OCI-M2 (cell line): ENCODE measurements at regions not wholly inside any gene's neighbourhood (a gene's known extent, or its start where the extent isn't known, plus 50 kb on each side); places are given as distances from the start of the nearest gene placed in this dataset.
"Not testable (repeated sequence)": the region's sequence is repeated elsewhere in the genome, so short reads cannot be mapped to it uniquely, and the experiment has no call there.

Experiments used
- DNase-seq: peaks from one replicate; lab custom pipeline; 2025; ENCODE audit not compliant: unreplicated experiment; lab: John Stamatoyannopoulos, UW

- DNase-seq, result no peak
Measured at GRCh38 chr11:27244900-27245299, 118.1 kb downstream of the CCDC34 start.

GRCh38 chr11:27242591-27242990 lies 120.4 kb downstream of the CCDC34 start:
- no peak for DNase-seq

GRCh38 chr11:27241311-27242122 lies 121.5 kb downstream of the CCDC34 start:
- no peak for DNase-seq

GRCh38 chr11:27239305-27239942 lies 123.6 kb downstream of the CCDC34 start:
- DNase-seq, result no peak

GRCh38 chr11:27238811-27239210 lies 124.2 kb downstream of the CCDC34 start:
- DNase-seq, result no peak

- no peak for DNase-seq
Measured at GRCh38 chr11:27237643-27238042, 125.4 kb downstream of the CCDC34 start.

GRCh38 chr11:27234961-27235360 lies 128.1 kb downstream of the CCDC34 start:
- DNase-seq, result no peak

GRCh38 chr11:27234043-27234668 lies 128.9 kb downstream of the CCDC34 start:
- DNase-seq, result no peak

GRCh38 chr11:27233654-27234042 lies 129.4 kb downstream of the CCDC34 start:
- no peak for DNase-seq

GRCh38 chr11:27231530-27231929 lies 131.5 kb downstream of the CCDC34 start:
- no peak for DNase-seq

- DNase-seq, result no peak
Measured at GRCh38 chr11:27230192-27230572, 132.8 kb downstream of the CCDC34 start.

- DNase-seq, result no peak
Measured at GRCh38 chr11:27229511-27230191, 133.4 kb downstream of the CCDC34 start.

- DNase-seq, result no peak
Measured at GRCh38 chr11:27228906-27229290, 134.1 kb downstream of the CCDC34 start.

GRCh38 chr11:27228232-27228905 lies 134.6 kb downstream of the CCDC34 start:
- no peak for DNase-seq

- no peak for DNase-seq
Measured at GRCh38 chr11:27227736-27228135, 135.3 kb downstream of the CCDC34 start.

GRCh38 chr11:27219487-27220039 lies 143.5 kb downstream of the CCDC34 start:
- not testable (repeated sequence) for DNase-seq

GRCh38 chr11:27218421-27219038 lies 144.5 kb downstream of the CCDC34 start:
- DNase-seq, result no peak

GRCh38 chr11:27217948-27218420 lies 145.0 kb downstream of the CCDC34 start:
- DNase-seq, result no peak

- no peak for DNase-seq
Measured at GRCh38 chr11:27217496-27217895, 145.5 kb downstream of the CCDC34 start.
